ENCODE measurements at regions not wholly inside any gene's neighbourhood (a gene's known extent, or its start where the extent isn't known, plus 50 kb on each side); places are given as distances from the start of the nearest gene placed in this dataset.

DNA sequence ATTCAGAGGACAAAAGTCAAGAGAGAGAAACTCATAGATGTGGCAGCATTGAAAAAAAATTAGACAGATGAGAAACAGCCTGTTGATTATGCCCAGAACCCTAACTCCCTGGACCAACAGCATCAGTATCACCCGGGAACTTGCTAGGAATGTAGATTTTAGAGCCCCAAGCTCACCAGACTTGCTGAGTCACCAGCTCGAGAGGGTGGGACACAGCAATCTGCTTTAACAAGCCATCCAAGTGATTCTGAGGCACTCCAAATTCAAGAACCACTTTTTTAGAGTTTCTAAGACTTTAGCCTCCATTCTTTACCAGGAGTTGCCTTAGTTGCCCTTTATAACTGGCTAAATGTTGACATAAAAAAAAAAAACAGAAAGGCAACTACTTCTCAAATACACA, 70.9 kb downstream of the CGGBP1 start:
- WGBS, 3 donors = 26 to 52% (median 45%) methylated on average over 2 of the region's 2 CpGs
- DNase-seq (no peak), ATAC-seq (no peak)
- H3K27ac ChIP-seq = no peak overlapping the region
- no peaks in the 10 kb centered on the region for H3K27me3 ChIP-seq (ENCODE audit: insufficient read depth in 3 of 3, low read length in 2 of 3)
- no peak overlapping the region for H3K4me3 ChIP-seq
- no peaks in the 10 kb centered on the region for H3K4me1 ChIP-seq
- TF ChIP-seq, protein P1, sequence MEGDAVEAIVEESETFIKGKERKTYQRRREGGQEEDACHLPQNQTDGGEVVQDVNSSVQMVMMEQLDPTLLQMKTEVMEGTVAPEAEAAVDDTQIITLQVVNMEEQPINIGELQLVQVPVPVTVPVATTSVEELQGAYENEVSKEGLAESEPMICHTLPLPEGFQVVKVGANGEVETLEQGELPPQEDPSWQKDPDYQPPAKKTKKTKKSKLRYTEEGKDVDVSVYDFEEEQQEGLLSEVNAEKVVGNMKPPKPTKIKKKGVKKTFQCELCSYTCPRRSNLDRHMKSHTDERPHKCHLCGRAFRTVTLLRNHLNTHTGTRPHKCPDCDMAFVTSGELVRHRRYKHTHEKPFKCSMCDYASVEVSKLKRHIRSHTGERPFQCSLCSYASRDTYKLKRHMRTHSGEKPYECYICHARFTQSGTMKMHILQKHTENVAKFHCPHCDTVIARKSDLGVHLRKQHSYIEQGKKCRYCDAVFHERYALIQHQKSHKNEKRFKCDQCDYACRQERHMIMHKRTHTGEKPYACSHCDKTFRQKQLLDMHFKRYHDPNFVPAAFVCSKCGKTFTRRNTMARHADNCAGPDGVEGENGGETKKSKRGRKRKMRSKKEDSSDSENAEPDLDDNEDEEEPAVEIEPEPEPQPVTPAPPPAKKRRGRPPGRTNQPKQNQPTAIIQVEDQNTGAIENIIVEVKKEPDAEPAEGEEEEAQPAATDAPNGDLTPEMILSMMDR (IDR thresholded peaks at IDR 0.05) = no peak
- intact Hi-C loops (cut with DNase I) = no loop called here
- H3K36me3 ChIP-seq (ENCODE audit: insufficient read depth in 1 of 2, low read depth in 1 of 2) = no peaks in the 10 kb centered on the region
- no peaks in the 10 kb centered on the region for H3K9me3 ChIP-seq

DNA sequence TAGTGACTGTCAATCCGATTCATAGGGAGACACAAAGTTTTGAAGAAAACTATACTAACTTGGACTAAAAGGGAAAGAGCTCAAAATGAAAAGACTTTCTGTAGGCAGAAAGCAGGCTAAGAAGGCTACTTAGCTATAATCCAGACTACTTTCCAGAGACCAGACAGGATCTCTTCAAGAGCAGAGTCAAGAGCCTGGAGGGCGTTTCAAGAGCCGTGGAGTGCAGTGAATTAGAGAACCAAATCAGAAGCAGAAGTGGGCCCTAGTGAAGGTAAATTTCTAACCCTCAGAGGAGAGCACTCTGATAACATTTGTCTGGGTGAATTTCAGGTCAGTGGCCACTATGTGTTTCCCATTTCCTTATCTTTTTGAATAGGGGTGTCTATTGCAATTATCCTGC, 76.4 kb downstream of the CGGBP1 start:
- ATAC-seq = no peak
- no peak for DNase-seq
- Histone ChIP-seq H3K27me3 (ENCODE audit: insufficient read depth in 3 of 3, low read length in 2 of 3) (no peaks in the 10 kb centered on the region), H3K36me3 (ENCODE audit: insufficient read depth in 1 of 2, low read depth in 1 of 2) (no peaks in the 10 kb centered on the region), H3K9me3 (no peaks in the 10 kb centered on the region), H3K27ac (no peak overlapping the region), H3K4me1 (no peaks in the 10 kb centered on the region), H3K4me3 (no peak overlapping the region)
- intact Hi-C loops (cut with DNase I) = no loop called here
- 75 to 83% (median 81%) methylated on average over 3 of the region's 3 CpGs for WGBS, 3 donors
- TF ChIP-seq, protein P1 (IDR thresholded peaks at IDR 0.05) = no peak

DNA sequence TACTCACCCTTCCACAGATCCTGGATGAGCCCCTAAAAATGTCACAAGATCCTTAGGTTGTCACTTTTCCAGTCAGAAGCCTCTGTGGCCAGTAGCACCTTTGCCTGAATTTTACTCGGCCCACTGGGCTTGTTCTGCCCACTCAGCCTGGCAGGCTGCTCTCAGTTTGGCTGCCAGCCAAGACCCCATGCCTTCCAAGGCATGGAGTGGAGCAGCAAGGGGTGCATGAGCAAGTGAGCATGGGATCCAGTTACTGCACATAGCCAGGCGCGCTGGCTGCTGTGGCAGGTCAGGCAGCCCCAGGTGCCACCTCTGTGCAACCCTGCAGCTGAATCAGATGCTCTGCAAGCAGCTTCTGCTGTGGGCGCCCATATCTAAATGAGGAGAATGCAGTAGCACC, 79.3 kb downstream of the CGGBP1 start:
- Histone ChIP-seq H3K27me3 (ENCODE audit: insufficient read depth in 3 of 3, low read length in 2 of 3) (no peaks in the 10 kb centered on the region), H3K9me3 (no peaks in the 10 kb centered on the region), H3K4me1 (no peaks in the 10 kb centered on the region), H3K4me3 (no peak overlapping the region), H3K27ac (no peak overlapping the region), H3K36me3 (ENCODE audit: insufficient read depth in 1 of 2, low read depth in 1 of 2) (no peaks in the 10 kb centered on the region)
- ATAC-seq = no peak
- intact Hi-C loops (cut with DNase I) = no loop called here
- DNase-seq = no peak
- 83 to 90% (median 83%) methylated on average over 4 of the region's 4 CpGs for WGBS, 3 donors
- TF ChIP-seq, protein P1 (IDR thresholded peaks at IDR 0.05) = no peak

DNA sequence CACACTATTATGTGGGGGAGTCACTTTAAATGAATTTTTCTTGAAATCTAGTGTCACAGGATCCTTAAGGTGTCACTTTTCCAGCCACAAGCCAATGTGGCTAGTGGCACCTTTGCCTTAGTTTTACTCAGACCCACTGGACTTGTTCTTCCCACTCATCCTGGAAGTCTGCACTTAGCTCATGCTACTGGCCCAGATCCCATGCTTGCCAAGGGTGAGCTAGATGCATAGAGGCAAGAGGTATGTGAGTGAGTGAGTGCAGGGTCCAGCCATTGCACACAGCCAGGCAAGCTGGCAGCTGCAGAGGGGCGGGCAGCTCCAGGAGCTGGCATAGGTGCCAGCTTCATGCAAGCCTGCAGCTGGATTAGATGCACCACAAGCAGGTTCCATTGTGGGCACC, 81.0 kb downstream of the CGGBP1 start:
- Histone ChIP-seq H3K4me1 (no peaks in the 10 kb centered on the region), H3K36me3 (ENCODE audit: insufficient read depth in 1 of 2, low read depth in 1 of 2) (no peaks in the 10 kb centered on the region), H3K4me3 (no peak overlapping the region), H3K9me3 (no peaks in the 10 kb centered on the region), H3K27me3 (ENCODE audit: insufficient read depth in 3 of 3, low read length in 2 of 3) (no peaks in the 10 kb centered on the region), H3K27ac (no peak overlapping the region)
- ATAC-seq (no peak), DNase-seq (no peak)
- TF ChIP-seq, protein P1 (IDR thresholded peaks at IDR 0.05) = no peak
- intact Hi-C loops (cut with DNase I) = no loop called here
- 81 to 89% (median 83%) methylated on average over 1 of the region's 1 CpG for WGBS, 3 donors

DNA sequence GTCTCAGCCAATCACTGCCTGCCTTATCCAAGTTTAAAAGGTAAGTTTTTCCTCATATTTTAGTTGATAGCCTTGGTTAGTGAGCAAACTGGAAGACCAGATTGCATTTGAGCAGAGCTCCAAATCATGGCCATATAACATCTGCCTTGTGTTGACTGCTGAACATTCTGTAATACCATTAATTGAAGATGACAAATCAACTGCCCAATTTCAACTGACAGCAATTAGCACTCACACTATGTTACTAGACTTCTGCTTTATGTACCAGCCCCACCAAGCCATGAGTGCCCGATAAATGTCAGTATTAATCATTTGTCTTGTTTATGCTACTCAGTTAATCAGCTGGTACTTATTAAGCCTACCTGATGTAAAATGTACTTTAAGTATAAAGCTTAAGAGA, 83.1 kb downstream of the CGGBP1 start:
- H3K27ac ChIP-seq = no peak overlapping the region
- H3K4me3 ChIP-seq = no peak overlapping the region
- H3K27me3 ChIP-seq (ENCODE audit: insufficient read depth in 3 of 3, low read length in 2 of 3) = no peaks in the 10 kb centered on the region
- intact Hi-C loops (cut with DNase I) = no loop called here
- no peaks in the 10 kb centered on the region for H3K9me3 ChIP-seq
- DNase-seq (no peak), ATAC-seq (no peak)
- no peaks in the 10 kb centered on the region for H3K4me1 ChIP-seq
- H3K36me3 ChIP-seq (ENCODE audit: insufficient read depth in 1 of 2, low read depth in 1 of 2) = no peaks in the 10 kb centered on the region
- TF ChIP-seq, protein P1 (IDR thresholded peaks at IDR 0.05) = no peak
- 45 to 68% (median 60%) methylated on average over 1 of the region's 1 CpG for WGBS, 3 donors
